Neuronal stem cell (in vitro differentiated cells): ENCODE measurements at regions not wholly inside any gene's neighbourhood (a gene's known extent, or its start where the extent isn't known, plus 50 kb on each side); places are given as distances from the start of the nearest gene placed in this dataset.
"Not testable (repeated sequence)": the region's sequence is repeated elsewhere in the genome, so short reads cannot be mapped to it uniquely, and the experiment has no call there.

Source experiments
- DNase-seq: peaks from one replicate; pipeline ENCODE4 v3.0.0-alpha.2; 2013; ENCODE audit warnings: low spot score
- H2AFZ ChIP-seq: one replicate; pipeline ENCODE4 v1.6.1; 2013; ENCODE audit warnings: mild to moderate bottlenecking, low read length, inconsistent platforms
- H2AK5ac ChIP-seq: 2 replicates; pipeline ENCODE4 v1.6.1; 2013; ENCODE audit warnings: low read depth, mild to moderate bottlenecking, inconsistent platforms, low read length, moderate library complexity, mixed read lengths
- H2BK120ac ChIP-seq: 2 replicates; pipeline ENCODE4 v1.6.1; 2013; ENCODE audit warnings: low read depth, mild to moderate bottlenecking, inconsistent platforms, low read length, moderate library complexity, mixed read lengths
- H2BK12ac ChIP-seq: one replicate; pipeline ENCODE4 v1.6.1; 2013; ENCODE audit warnings: low read length, inconsistent platforms
- H2BK15ac ChIP-seq: 2 replicates; pipeline ENCODE4 v1.6.1; 2013; ENCODE audit warnings: mild to moderate bottlenecking, low read length, inconsistent platforms, mixed read lengths
- H2BK5ac ChIP-seq: one replicate; pipeline ENCODE4 v1.6.1; 2013; ENCODE audit warnings: inconsistent platforms, mild to moderate bottlenecking, low read length, moderate library complexity
- H3K14ac ChIP-seq: one replicate; pipeline ENCODE4 v1.6.1; 2013; ENCODE audit warnings: low read length, inconsistent platforms
- H3K18ac ChIP-seq: 2 replicates; pipeline ENCODE4 v1.6.1; 2013; ENCODE audit warnings: low read length, inconsistent platforms
- H3K23ac ChIP-seq: 2 replicates; pipeline ENCODE4 v1.6.1; 2013; ENCODE audit warnings: low read depth, mild to moderate bottlenecking, mixed read lengths, low read length, inconsistent platforms; ENCODE audit not compliant: poor library complexity
- H3K27ac ChIP-seq: replicated peaks from 3 replicates; pipeline ENCODE4 v1.5.1; 2013; ENCODE audit warnings: low read length, inconsistent platforms
- H3K27me3 ChIP-seq, 3 experiments: 2 replicates each; pipeline ENCODE4 v1.6.1; 2013; ENCODE audit warnings: low read length in 3 of 3, mild to moderate bottlenecking in 2 of 3, inconsistent platforms in 1 of 3, low read depth in 1 of 3, mixed read lengths in 1 of 3, moderate library complexity in 1 of 3; ENCODE audit not compliant: control insufficient read depth in 3 of 3, insufficient read depth in 3 of 3
- H3K36me3 ChIP-seq, 2 donors: replicated peaks in 1 of 2; 2 replicates each; pipeline ENCODE4 v1.6.1; 2013; ENCODE audit warnings: low read length in 2 of 2; ENCODE audit not compliant: control insufficient read depth in 2 of 2, insufficient read depth in 2 of 2
- H3K4ac ChIP-seq: 2 replicates; pipeline ENCODE4 v1.6.1; 2013; ENCODE audit warnings: inconsistent platforms, mild to moderate bottlenecking, low read length, moderate library complexity
- H3K4me1 ChIP-seq, 2 donors: 1 replicate in 1 of 2; 2 replicates in 1 of 2; pipeline ENCODE4 v1.6.1; 2013; ENCODE audit warnings: low read length in 2 of 2, low read depth in 1 of 2; ENCODE audit not compliant: control insufficient read depth in 2 of 2, insufficient read depth in 1 of 2
- H3K4me2 ChIP-seq: one replicate; pipeline ENCODE4 v1.6.1; 2013; ENCODE audit warnings: mild to moderate bottlenecking, low read length, inconsistent platforms; ENCODE audit not compliant: insufficient read depth, poor library complexity, severe bottlenecking
- H3K4me3 ChIP-seq, 2 donors: 2 replicates each; pipeline ENCODE4 v1.5.1; 2013; ENCODE audit warnings: low read length in 2 of 2, mild to moderate bottlenecking in 2 of 2, inconsistent platforms in 1 of 2, moderate library complexity in 1 of 2
- H3K79me1 ChIP-seq: one replicate; pipeline ENCODE4 v1.6.1; 2013; ENCODE audit warnings: low read depth, mild to moderate bottlenecking, inconsistent platforms, low read length, moderate library complexity
- H3K9ac ChIP-seq: one replicate; pipeline ENCODE4 v1.6.1; 2013; ENCODE audit warnings: mild to moderate bottlenecking, low read depth, low read length, inconsistent platforms; ENCODE audit not compliant: poor library complexity
- H3K9me3 ChIP-seq, 2 donors: replicated peaks in 1 of 2; 2 replicates each; pipeline versions ENCODE3 to v1.6.1; 2013; ENCODE audit warnings: low read length in 2 of 2, mild to moderate bottlenecking in 2 of 2, inconsistent platforms in 1 of 2, low read depth in 1 of 2, mixed read lengths in 1 of 2, moderate library complexity in 1 of 2; ENCODE audit not compliant: control insufficient read depth in 2 of 2, insufficient read depth in 1 of 2
- H4K8ac ChIP-seq: one replicate; pipeline ENCODE4 v1.6.1; 2013; ENCODE audit warnings: low read depth, mild to moderate bottlenecking, inconsistent platforms, low read length, moderate library complexity
- H4K91ac ChIP-seq: one replicate; pipeline ENCODE4 v1.6.1; 2013; ENCODE audit warnings: low read length, low read depth, mild to moderate bottlenecking, inconsistent platforms; ENCODE audit not compliant: poor library complexity
- WGBS, 2 donors: extraction: QIAGEN DNeasy Blood & Tissue Kit; methylation state at CpG; one replicate each; pipeline ENCODE4 v1.1.7; 2013; ENCODE audit warnings: missing lambda C conversion rate in 2 of 2, mixed read lengths in 1 of 2; ENCODE audit not compliant: insufficient read length in 2 of 2, insufficient replicate concordance in 1 of 2; ENCODE audit errors: extremely low coverage in 2 of 2; 5-methylcytosine and 5-hydroxymethylcytosine counted together

GRCh38 chr14:61611880-61612630, 83.3 kb upstream of the HIF1A start:
- Histone ChIP-seq H4K8ac (no peak overlapping the region), H3K9me3 (no peaks in the 10 kb centered on the region), H2BK12ac (no peak overlapping the region), H2BK120ac (no peak overlapping the region), H3K18ac (no peak overlapping the region), H3K79me1 (no peaks in the 10 kb centered on the region), H3K4me1 (peaks cover 15 to 26% of the 10 kb centered on the region in 2 donors), H3K36me3 (no peaks in the 10 kb centered on the region), H3K4me3 (no peak overlapping the region), H3K27me3 (peaks cover 0 to 21% (median 0%) of the 10 kb centered on the region in 3 experiments), H3K4me2 (no peak overlapping the region), H3K14ac (no peak overlapping the region), H3K27ac (no peak overlapping the region), H3K4ac (no peak overlapping the region), H2BK15ac (no peak overlapping the region), H3K23ac (no peak overlapping the region), H2AK5ac (no peak overlapping the region), H3K9ac (no peak overlapping the region), H2BK5ac (no peak overlapping the region), H4K91ac (no peak overlapping the region), H2AFZ (no peak overlapping the region)
- DNase-seq: no peak
- WGBS, 2 donors: 100% methylated on average over 1 of the region's 2 CpGs; no CpG with 5 or more reads in 1 of the 2 donors

GRCh38 chr14:61613006-61613405, 82.3 kb upstream of the HIF1A start:
- H3K4me3 ChIP-seq, H2AK5ac ChIP-seq, H4K91ac ChIP-seq, H2AFZ ChIP-seq, H3K4ac ChIP-seq, H2BK120ac ChIP-seq, H3K9ac ChIP-seq, H3K18ac ChIP-seq, H4K8ac ChIP-seq, H2BK5ac ChIP-seq, H2BK15ac ChIP-seq, H3K23ac ChIP-seq, H3K79me1 ChIP-seq, H2BK12ac ChIP-seq, H3K14ac ChIP-seq, DNase-seq, H3K9me3 ChIP-seq, H3K36me3 ChIP-seq, H3K4me2 ChIP-seq, H3K27ac ChIP-seq: not testable (repeated sequence)
- WGBS, 2 donors: no CpG with 5 or more reads among the region's 4 CpGs
- H3K27me3 ChIP-seq: peaks cover 0 to 21% (median 0%) of the 10 kb centered on the region in 3 experiments
- H3K4me1 ChIP-seq: peaks cover 11 to 20% of the 10 kb centered on the region in 2 donors

GRCh38 chr14:61614693-61615092, 80.6 kb upstream of the HIF1A start:
- H4K8ac ChIP-seq: no peak overlapping the region
- H3K4ac ChIP-seq: no peak overlapping the region
- no peaks in the 10 kb centered on the region for H3K9me3 ChIP-seq
- H3K27ac ChIP-seq: no peak overlapping the region
- no peak overlapping the region for H3K4me2 ChIP-seq
- H3K23ac ChIP-seq: no peak overlapping the region
- H2BK12ac ChIP-seq: no peak overlapping the region
- H3K4me1 ChIP-seq: peaks cover 4% of the 10 kb centered on the region in 2 donors
- no peak overlapping the region for H2BK120ac ChIP-seq
- H3K9ac ChIP-seq: no peak overlapping the region
- no peak overlapping the region for H4K91ac ChIP-seq
- no peak overlapping the region for H2AFZ ChIP-seq
- no peak overlapping the region for H3K18ac ChIP-seq
- H2AK5ac ChIP-seq: no peak overlapping the region
- H3K14ac ChIP-seq: no peak overlapping the region
- DNase-seq: no peak
- peaks cover 0 to 21% (median 0%) of the 10 kb centered on the region in 3 experiments for H3K27me3 ChIP-seq
- H2BK5ac ChIP-seq: no peak overlapping the region
- peak overlapping the region in 1 of 2 donors; percentile 23 for H3K4me3 ChIP-seq
- H2BK15ac ChIP-seq: no peak overlapping the region
- no peaks in the 10 kb centered on the region for H3K79me1 ChIP-seq
- no peaks in the 10 kb centered on the region for H3K36me3 ChIP-seq
- WGBS, 2 donors: no CpG with 5 or more reads among the region's 13 CpGs

GRCh38 chr14:61615743-61616523, 79.4 kb upstream of the HIF1A start:
- H3K23ac ChIP-seq: no peak overlapping the region
- H3K27me3 ChIP-seq: peaks cover 0 to 18% (median 0%) of the 10 kb centered on the region in 3 experiments
- no peaks in the 10 kb centered on the region for H3K9me3 ChIP-seq
- no peak overlapping the region for H3K9ac ChIP-seq
- WGBS, 2 donors: no CpG with 5 or more reads among the region's 11 CpGs
- H2BK120ac ChIP-seq: no peak overlapping the region
- H2AFZ ChIP-seq: no peak overlapping the region
- peaks cover 0 to 4% of the 10 kb centered on the region in 2 donors for H3K4me1 ChIP-seq
- no peak overlapping the region for H2BK5ac ChIP-seq
- no peak overlapping the region for H3K4me3 ChIP-seq
- no peak overlapping the region for H2AK5ac ChIP-seq
- H3K79me1 ChIP-seq: no peaks in the 10 kb centered on the region
- DNase-seq: no peak
- H3K4ac ChIP-seq: no peak overlapping the region
- H3K4me2 ChIP-seq: no peak overlapping the region
- no peak overlapping the region for H4K8ac ChIP-seq
- no peak overlapping the region for H2BK15ac ChIP-seq
- peak overlapping the region; percentile 12 for H3K18ac ChIP-seq
- H3K27ac ChIP-seq: no peak overlapping the region
- H3K14ac ChIP-seq: no peak overlapping the region
- no peaks in the 10 kb centered on the region for H3K36me3 ChIP-seq
- no peak overlapping the region for H4K91ac ChIP-seq
- no peak overlapping the region for H2BK12ac ChIP-seq
